Renal pelvis (tissue), 1 donor: ENCODE measurements at regions not wholly inside any gene's neighbourhood (a gene's known extent, or its start where the extent isn't known, plus 50 kb on each side); places are given as distances from the start of the nearest gene placed in this dataset.

Source experiments
- DNase-seq: peaks from one replicate; pipeline ENCODE4 v3.0.0-alpha.2; 2013

GRCh38 chr13:39938596-39938995 lies 283.1 kb downstream of the COG6 start:
- no peak for DNase-seq

- DNase-seq: no peak
Measured at GRCh38 chr13:39941236-39941635, 285.8 kb downstream of the COG6 start.

GRCh38 chr13:39941911-39942551 lies 286.6 kb downstream of the COG6 start:
- no peak for DNase-seq

- peak; percentile 33 for DNase-seq
Measured at GRCh38 chr13:39942552-39943273, 287.3 kb downstream of the COG6 start.

- DNase-seq: no peak
Measured at GRCh38 chr13:39943711-39944110, 288.2 kb downstream of the COG6 start.

- no peak for DNase-seq
Measured at GRCh38 chr13:39945226-39945625, 289.8 kb downstream of the COG6 start.

GRCh38 chr13:39946769-39947168 lies 291.3 kb downstream of the COG6 start:
- DNase-seq: no peak

- no peak for DNase-seq
Measured at GRCh38 chr13:39951301-39951700, 295.8 kb downstream of the COG6 start.

- DNase-seq: peak; percentile 76
Measured at GRCh38 chr13:39952249-39953233, 297.1 kb downstream of the COG6 start.

- DNase-seq: no peak
Measured at GRCh38 chr13:39954476-39954875, 299.0 kb downstream of the COG6 start.

- DNase-seq: no peak
Measured at GRCh38 chr13:39955560-39955959, 300.1 kb downstream of the COG6 start.

GRCh38 chr13:39956036-39956435 lies 300.6 kb downstream of the COG6 start:
- DNase-seq: no peak

GRCh38 chr13:39957868-39958677 lies 302.6 kb downstream of the COG6 start:
- DNase-seq: no peak

GRCh38 chr13:39959497-39960144 lies 304.2 kb downstream of the COG6 start:
- DNase-seq: no peak

GRCh38 chr13:39960191-39960590 lies 304.7 kb downstream of the COG6 start:
- no peak for DNase-seq

GRCh38 chr13:39961036-39961435 lies 305.6 kb downstream of the COG6 start:
- no peak for DNase-seq

GRCh38 chr13:39963612-39964011 lies 308.1 kb downstream of the COG6 start:
- DNase-seq: no peak

GRCh38 chr13:39965309-39965708 lies 309.8 kb downstream of the COG6 start:
- DNase-seq: no peak

- DNase-seq: no peak
Measured at GRCh38 chr13:39967199-39967959, 311.9 kb downstream of the COG6 start.
